ENCODE measurements at regions not wholly inside any gene's neighbourhood (a gene's known extent, or its start where the extent isn't known, plus 50 kb on each side); places are given as distances from the start of the nearest gene placed in this dataset.

DNA sequence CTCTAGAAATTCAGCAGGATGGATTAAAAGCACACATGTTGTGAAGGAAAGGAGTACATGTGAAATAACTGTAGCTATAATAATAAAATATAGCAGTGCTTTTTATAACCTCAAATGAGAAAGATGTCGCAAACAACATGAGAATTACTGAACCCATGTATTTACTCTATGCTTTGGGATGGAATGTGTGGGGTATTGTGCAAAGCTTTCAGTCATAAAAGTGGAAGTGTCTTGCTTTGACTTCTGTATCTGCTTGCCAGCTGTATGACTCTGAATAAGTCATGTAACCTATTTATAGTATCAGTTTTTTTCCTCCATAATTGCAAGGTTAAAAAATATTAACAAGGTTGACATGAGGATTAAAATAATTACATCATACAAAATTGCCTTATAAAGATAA lies 519.3 kb upstream of the CADM2 start:
- peak; percentile 0 for DNase-seq (ENCODE audit: low spot score)

DNA sequence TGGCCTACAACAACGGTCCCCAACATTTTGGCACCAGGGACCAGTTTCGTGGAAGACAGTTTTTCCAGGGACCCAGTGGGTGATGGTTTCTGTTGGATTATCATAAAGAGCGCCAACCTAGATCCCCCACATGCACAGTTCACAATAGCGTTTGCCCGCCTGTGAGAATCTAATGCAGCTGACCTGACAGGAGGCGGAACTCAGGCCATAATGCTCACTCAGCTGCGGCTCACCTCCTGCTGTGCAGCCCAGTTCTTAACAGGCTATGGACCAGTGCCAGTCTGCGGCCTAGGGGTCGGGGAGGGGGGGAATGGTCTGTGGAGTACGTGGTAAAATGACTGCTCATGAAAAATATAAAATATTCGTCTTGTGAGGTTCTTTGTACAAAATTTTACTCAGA lies 518.5 kb upstream of the CADM2 start:
- DNase-seq (ENCODE audit: low spot score), result no peak

DNA sequence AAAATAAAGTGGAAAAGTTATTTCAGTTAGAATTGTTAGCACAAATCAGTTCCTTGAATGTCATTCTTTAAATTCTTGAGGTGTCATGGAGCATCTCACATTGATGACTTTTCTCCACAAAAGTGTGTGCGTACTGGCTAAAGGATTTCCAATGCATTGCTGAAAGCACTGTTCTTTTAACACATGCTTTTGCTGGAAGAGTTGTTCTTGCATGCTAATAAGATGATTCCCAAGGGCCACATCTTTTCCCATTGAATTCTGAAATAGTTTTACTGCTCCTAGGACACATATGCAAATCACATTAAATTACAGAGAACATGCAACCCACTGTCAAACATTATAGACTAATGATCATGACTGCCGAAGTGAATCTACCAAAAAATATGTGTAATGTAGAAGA lies 516.3 kb upstream of the CADM2 start:
- DNase-seq (ENCODE audit: low spot score), result no peak

DNA sequence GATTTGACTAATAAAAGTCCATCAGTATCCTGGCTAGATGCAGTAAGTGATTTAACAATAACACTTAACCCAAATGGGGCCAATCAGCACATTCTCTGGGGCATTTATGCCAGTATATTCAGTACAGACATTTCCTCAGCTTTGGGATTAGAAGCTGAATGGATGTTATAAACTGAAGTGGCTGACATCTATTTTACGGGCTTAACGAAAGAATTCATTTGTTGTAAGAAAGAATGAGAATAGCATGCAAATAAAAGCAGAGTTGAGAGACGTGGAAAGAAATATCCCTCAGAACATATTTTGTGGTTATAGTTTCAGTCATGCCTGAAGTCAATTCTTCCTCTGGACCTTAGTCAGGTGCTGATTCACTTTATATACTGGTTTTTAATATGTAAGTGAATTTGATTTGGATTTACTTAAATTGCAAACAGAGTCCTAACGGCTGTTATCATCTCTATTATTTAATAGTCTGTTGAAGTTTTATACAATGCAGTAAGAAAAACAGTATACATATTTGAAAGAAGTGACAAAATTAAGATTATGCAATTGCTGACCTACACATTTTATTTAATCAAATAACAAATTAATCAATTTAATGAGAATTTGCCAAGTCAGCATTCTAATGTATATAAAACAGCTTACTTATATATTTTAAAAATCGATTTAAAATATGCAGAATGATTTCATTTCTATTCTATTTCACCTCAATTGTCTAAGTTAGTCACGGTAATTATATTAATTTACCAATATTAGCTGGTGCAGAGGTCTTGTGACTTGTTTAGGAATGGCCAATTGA lies 513.9 kb upstream of the CADM2 start:
- DNase-seq (ENCODE audit: low spot score), result no peak

DNA sequence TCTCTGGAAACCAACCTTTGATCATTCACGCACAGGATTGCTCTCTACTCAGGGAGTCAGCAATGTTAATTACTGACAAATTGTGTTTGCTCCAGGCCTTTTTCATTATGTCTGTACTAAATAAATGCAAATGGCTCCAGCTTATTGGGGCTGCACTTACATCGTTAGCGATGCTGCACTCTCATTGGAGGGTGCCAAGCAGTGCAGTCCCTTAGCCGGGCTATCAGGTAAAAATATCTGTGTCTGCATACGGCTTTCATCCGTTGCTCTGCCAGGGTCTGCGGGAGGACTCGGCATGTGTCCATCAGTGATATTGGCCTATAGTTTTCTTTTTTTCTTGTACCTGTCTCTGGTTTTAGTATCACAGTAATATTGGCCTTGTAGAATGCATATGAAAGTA lies 471.5 kb upstream of the CADM2 start:
- DNase-seq (ENCODE audit: low spot score), result peak; percentile 6

DNA sequence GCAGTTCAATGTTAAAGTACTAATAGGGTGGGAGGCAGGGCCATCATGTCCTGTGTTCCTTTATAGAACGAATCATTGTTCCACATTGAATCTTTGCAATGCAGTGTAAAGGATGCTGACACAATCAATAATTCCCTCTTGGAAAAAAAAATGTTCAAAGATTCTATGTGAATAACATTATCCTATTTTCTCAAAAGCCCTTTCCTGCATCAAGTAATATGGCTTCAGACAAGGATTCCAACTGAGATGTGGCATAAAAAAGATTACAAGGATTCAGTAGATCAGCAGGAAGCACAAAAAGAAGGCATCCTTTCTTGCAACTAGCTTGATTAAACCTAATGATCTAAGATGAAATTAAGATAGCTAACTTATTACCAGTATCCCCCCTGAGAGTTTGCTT lies 454.0 kb upstream of the CADM2 start:
- DNase-seq (ENCODE audit: low spot score), result no peak

DNA sequence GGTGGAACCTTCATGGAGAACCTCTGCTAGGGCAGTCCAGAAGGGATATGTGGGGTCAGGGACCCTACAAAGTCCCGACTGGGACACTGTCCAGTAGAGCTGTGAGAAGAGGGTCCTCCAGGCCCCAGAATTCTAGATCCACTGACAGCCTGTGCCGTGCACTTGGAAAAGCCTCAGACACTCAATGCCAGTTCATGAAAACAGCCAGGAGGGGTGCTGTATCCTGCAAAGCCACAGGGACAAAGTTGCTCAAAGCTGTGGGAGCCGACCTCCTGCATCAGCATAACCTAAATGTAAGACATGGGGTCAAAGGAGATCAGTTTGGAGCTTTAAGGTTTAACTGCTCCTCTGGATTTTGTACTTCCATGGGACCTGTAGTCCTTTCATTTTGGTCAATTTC lies 448.8 kb upstream of the CADM2 start:
- no peak for DNase-seq (ENCODE audit: low spot score)

DNA sequence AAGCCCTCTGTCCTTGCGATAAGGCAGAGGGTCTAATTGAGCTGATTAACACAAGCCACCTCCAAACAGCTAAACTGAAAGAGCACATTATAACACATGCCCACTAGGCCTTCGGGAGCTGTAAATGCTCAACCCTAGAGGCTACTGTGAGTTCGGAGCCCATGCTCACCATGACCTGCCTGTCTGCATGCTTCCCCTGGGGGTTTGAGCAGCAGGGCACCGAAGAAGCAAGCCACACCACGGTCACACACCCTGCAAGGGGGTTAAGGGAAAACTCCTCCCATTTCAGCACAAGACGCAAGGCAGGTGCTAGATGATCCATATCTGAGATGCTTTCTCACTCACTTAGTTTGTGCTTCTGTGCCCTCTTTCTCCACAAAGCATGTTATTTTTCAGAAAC lies 435.9 kb upstream of the CADM2 start:
- no peak for DNase-seq (ENCODE audit: low spot score)

DNA sequence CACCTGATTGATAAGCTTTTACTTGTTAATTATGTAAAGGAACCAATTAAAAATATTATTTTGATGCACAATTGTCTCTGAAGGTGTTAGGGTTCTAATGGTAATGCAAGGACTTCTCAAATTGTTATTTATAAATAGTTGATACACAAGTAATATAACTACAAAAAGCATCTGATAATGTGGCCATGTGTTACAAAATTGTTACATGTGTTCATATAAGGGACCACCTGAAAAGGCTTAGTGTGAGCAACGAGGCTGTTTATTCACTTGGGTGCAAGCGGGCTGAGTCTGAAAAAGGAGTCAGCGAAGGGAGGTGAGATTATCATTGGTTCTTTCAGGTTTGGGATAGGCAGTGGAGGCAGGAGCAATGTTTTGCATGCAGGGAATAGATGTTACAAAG lies 421.9 kb upstream of the CADM2 start:
- DNase-seq (ENCODE audit: low spot score), result no peak

DNA sequence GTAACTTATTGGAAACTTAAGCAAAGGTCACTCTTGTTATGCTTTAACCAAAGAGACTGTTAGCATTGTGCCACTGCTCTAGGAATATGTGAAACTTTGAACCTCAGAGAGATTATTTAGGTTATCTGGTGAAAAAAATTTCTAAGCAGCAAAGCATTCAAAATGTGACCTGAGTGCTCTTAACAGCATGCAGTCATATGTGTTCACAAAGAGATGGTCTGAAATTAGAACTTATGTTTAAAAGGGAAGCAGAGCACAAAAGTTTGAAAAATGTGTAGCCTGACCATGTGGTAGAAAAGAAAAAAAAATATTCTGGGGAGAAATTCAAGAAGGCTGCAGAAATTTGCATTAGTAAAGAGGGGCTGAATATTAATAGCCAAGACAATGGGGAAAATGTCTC lies 420.2 kb upstream of the CADM2 start:
- DNase-seq (ENCODE audit: low spot score), result no peak

DNA sequence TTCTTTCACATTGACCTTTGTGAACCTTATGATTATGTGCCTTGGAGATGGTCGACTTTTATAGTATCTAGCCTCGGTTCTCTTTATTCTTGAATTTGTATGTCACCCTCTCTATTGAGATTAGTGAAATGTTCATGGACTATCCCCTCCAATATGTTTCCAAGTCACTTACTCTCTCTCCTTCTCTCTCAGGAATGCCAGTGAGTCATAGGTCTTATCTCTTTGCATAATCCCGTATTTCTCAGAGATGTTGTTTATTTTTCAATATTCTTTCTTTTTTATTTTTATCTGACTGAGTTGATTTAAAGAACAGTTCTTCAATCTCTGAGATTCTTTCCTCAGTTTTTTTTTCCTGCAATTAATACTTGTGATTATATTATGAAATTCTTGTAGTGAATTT lies 411.6 kb upstream of the CADM2 start:
- no peak for DNase-seq (ENCODE audit: low spot score)

DNA sequence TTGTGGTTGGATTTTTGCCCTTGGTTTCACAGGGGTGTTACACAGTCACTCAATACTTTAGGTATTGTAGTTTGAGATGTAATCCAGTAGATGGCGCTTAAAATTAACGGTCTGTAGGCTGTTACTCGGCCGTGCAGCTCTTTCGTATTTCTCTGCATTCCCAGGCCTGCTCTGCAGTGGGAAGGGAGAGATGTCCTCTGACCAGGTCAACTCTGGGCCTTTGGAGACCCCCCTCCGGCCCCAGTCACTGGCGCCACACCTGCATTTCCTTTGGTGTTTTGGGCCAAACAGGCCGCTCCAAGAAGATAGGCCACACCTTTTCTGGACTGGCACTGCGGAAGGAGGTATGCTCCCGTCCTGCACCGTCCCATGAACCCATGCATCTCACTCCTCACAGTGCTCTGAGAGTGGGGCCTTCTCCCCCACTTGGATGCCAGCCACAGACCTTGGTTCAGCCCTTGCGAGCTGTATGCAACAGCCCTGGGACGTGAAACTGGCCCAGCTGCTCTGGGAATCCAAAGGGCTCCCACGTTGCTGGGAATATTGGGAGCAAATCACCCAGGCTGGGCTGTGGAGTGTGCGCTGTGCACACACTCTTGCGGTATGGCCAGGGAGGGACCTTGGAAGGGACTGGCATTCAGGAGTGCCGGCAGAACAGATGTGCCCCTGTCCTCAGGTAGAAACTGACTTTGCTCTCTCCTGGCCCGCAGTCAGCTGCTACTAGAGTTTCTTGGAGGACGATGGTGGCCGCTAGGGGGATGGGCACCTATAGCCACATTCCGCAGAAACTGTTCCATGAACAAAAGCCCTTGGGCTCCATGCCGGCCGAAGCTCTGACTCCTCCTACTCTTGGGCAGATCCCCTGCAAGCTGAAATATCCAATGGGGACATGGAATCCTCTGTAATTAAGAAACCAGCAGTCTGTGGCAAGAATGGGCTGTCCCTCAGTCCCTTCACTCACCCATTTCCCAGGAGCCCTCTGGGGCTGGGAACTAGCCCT lies 410.5 kb upstream of the CADM2 start:
- peak; percentile 6 for DNase-seq (ENCODE audit: low spot score)

DNA sequence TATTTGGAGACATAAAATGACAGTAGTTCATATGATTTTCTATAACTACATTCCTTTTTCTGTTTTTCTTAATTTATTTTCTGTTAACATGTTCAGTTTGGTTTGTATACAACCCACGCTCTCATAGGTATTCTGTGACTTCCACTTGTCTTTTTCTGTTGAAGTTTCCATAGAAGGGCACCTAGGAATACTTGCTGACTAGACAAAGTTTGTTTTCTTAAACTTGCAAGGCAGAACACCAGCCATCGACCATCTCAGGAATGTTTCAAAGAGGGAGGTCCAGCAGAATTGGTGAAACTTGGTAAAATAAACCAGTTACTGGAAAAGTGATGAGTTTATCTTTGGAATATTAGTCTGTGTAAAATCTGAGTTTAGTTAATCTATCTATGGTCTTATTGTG lies 403.2 kb upstream of the CADM2 start:
- DNase-seq (ENCODE audit: low spot score), result no peak

DNA sequence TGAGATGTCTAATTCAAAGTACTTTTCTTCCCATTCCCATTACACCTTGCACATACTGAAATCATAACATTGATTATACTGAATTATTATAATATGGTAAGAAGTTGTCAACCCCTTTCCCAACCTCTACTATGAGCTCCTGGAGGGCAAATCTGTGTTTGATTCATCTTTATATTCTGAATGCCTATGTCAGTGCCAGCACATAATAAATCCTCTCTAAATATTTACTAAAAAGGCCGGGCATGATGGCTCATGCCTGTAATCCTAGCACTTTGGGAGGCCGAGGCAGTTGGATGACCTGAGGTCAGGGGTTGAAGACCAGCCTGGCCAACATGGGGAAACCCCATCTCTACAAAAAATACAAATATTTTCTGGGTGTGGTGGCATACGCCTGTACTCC lies 392.5 kb upstream of the CADM2 start:
- DNase-seq (ENCODE audit: low spot score), result no peak

DNA sequence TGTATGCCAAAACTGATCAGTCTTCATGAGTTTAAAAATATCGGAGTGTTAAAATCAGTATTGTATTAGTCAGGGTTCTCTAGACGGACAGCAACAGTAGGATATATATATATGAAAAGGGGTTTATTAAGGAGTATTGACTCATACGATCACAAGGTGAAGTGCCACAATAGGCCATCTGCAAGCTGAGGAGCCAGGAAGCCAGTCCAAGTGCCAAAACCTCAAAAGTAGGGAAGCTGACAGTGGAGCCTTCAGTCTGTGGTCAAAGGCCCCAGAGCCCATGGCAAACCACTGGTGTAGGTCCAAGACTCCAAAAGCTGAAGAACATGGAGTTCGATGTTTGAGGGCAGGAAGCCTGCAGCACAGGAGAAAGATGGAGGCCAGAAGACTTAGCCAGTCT lies 391.0 kb upstream of the CADM2 start:
- no peak for DNase-seq (ENCODE audit: low spot score)

DNA sequence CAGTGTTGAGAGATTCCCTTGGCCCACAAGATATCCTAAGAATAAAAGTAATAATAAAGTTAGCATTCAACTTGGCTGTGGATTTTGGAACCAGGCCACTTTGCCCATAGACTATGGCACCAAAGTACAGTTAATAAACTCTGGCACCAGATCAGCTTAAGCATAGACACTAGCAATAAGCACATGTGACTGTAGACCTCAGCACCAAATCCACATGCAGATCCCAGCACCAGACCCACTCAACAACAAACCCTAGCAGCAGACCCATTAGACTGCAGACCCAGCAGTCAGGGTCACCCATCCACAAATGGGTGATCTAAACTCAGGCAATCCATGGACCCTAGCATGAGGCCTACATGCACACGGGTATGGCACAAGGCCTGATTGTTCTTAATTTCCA lies 384.8 kb upstream of the CADM2 start:
- no peak for DNase-seq (ENCODE audit: low spot score)

DNA sequence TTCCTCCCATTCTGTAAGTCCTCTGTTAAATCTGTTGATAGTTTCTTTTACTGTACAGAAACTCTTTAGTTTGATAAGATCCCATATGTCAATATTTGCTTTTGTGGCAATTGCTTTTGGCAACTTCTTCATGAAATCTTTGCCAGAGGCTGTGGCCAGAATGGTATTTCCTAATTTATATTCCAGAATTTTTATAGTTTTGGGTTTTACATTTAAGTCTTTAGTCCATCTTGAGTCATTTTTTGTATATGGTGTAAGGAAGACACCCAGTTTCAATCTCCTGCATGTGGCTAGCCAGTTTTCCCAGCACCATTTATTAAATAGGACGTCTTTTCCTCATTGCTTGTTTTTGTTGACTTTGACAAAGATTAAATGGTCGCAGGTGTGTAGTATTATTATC lies 372.4 kb upstream of the CADM2 start:
- no peak for DNase-seq (ENCODE audit: low spot score)

DNA sequence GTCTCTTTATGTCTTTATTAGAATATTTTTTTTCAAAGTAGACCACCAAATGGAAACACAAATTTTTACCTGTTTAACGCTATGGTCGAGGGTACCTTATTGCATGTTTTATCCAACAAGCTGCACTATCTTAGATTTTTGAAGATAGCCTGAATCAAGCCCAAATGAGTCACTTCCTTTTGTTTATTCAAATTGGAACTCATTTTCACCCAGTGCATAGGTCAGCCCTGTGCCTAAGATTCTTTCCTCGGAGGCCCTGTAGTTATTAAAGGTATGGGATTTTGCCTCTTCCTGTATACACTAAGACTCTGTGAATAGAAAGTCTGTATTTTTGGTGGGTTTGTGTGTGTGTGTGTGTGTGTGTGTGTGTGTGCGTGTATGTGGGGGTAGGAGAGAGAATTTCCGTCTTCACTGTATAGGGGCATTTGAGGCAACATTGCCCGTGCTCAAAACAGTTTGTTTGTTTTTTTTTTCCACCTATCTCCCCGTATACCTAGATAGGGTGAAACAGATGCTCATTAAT lies 358.0 kb upstream of the CADM2 start:
- DNase-seq (ENCODE audit: low spot score), result no peak

DNA sequence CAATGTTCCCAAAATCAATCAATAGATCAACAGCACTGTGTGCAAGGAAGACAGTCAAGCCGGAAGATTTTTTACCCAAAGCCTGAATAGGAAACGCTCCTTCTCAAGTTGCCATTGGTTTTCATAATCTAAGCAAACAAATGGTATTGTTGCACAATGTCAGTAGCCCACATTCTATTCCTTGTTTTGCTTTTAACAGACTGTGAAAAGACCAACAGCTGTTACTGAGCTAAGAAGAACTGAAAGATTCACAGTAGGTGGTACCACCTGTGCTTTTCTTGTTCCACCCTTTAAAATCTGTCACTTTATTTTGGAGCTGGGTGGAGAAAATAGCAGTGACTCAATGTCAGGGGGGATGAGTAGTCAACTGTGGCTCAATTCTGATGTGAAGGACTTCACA lies 357.5 kb upstream of the CADM2 start:
- DNase-seq (ENCODE audit: low spot score), result no peak

DNA sequence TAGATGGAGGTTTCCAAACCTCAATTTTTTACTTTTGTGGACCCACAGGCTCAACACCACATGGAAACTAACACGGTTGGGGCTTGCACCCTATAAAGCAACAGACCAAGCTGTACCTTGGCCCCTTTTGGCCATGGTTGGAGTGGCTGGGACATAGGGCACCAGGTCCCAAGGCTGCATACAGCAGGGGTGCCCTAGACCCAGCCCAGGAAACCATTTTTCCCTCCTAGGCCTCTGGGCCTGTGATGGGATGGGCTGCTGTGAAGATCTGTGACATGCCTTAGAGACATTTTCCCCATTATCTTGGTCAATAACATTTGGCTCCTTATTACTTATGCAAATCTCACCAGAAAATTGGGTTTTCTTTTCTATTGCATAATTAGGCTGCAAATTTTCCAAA lies 337.0 kb upstream of the CADM2 start:
- no peak for DNase-seq (ENCODE audit: low spot score)

DNA sequence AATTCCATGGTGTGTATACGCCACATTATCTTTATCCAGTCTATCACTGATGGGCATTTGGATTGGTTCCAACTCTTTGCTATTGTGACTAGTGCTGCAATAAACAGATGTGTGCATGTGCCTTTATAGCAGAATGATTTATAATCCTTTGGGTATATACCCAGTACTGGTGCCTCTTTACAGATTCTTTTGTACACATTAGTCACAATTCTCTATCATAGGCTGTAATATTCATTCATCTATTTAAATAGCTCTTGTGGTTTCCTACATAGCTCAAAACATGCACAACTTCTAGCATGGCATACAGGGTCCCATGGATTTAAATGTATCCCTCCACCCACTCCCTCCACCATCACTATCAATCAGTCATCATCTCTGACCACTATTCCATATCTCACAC lies 324.1 kb upstream of the CADM2 start:
- no peak for DNase-seq (ENCODE audit: low spot score)

DNA sequence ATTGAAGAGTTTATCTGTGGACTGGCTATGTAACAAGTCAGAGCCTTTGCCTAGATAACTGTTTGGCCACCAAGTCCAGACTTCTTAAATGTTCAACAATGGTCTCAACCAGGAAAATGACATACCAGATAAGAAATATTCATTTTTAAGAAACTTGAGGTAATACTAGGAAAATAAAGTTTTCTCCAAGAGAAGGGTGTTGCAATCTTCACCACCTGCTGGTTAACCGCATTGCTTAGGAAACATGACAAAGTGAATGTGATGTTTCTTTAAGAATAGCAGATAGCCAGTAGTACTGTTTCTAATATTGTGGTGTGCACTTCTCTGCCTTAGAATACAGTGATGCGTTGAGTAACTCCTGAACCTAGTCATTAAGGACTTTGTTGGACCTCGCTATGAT lies 321.5 kb upstream of the CADM2 start:
- no peak for DNase-seq (ENCODE audit: low spot score)

DNA sequence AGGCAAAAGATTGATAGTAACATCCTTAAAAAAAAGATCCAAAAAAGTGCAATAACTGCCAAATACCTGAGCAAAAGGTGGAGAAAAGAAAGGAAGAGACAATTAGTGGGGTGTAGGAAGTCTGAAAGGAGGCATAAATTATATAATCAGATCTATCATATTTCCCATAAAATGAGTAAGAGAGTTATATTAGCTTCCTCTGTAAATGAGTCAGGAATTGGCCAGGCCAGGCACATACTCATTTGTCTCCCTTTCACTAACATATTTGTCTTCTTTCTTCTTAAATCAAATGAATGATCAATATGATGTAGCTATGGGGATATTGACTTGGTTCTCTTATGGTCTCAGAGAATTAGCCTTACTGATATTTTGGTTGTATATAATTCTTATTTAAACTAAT lies 292.3 kb upstream of the CADM2 start:
- no peak for DNase-seq (ENCODE audit: low spot score)

All from HuH-7 (cell line).